Fibroblast of lung (primary cell): ENCODE measurements at regions not wholly inside any gene's neighbourhood (a gene's known extent, or its start where the extent isn't known, plus 50 kb on each side); places are given as distances from the start of the nearest gene placed in this dataset.
"Not testable (repeated sequence)": the region's sequence is repeated elsewhere in the genome, so short reads cannot be mapped to it uniquely, and the experiment has no call there.

Experiments
- DNase-seq, 2 donors: peaks; one replicate each; pipeline versions ENCODE4 v3.0.0 to v3.0.0-alpha.2; 2010; ENCODE audit warnings: low read depth in 2 of 2
- H2AFZ ChIP-seq: 2 replicates; pipeline ENCODE4 v1.5.1; 2012; ENCODE audit warnings: low read length, control low read depth, inconsistent platforms
- H3K27ac ChIP-seq: 2 replicates; pipeline ENCODE4 v1.5.1; 2011; ENCODE audit warnings: low read length, control low read depth; ENCODE audit not compliant: insufficient read depth
- H3K27me3 ChIP-seq: 2 replicates; pipeline ENCODE4 v1.5.1; 2011; ENCODE audit warnings: mild to moderate bottlenecking, low read length; ENCODE audit not compliant: control insufficient read depth, insufficient read depth
- H3K36me3 ChIP-seq: 2 replicates; pipeline ENCODE4 v1.5.1; 2011; ENCODE audit warnings: low read length; ENCODE audit not compliant: control insufficient read depth, insufficient read depth
- H3K4me1 ChIP-seq: 2 replicates; pipeline ENCODE4 v1.5.1; 2011; ENCODE audit warnings: low read length; ENCODE audit not compliant: control insufficient read depth, insufficient read depth; ENCODE audit errors: extremely low read depth
- H3K4me2 ChIP-seq: 2 replicates; pipeline ENCODE4 v1.5.1; 2011; ENCODE audit warnings: low read length, control low read depth; ENCODE audit not compliant: insufficient read depth; ENCODE audit errors: extremely low read depth
- H3K4me3 ChIP-seq, 4 experiments: fragments of 200-600 bp in 1 of 4; sonication (generic) in 1 of 4; replicated peaks in 1 of 4; 2 replicates each; pipeline ENCODE4 v1.5.1; 2011 to 2016; ENCODE audit warnings: low read length in 4 of 4, low read depth in 3 of 4, mild to moderate bottlenecking in 3 of 4, control low read depth in 2 of 4, inconsistent platforms in 1 of 4, mixed read lengths in 1 of 4; ENCODE audit not compliant: insufficient read depth in 1 of 4; ENCODE audit errors: control extremely low read depth in 1 of 4
- H3K79me2 ChIP-seq: 2 replicates; pipeline ENCODE4 v1.5.1; 2012; ENCODE audit warnings: mild to moderate bottlenecking, low read length, inconsistent platforms; ENCODE audit not compliant: control insufficient read depth, insufficient read depth
- H3K9ac ChIP-seq: 2 replicates; pipeline ENCODE4 v1.5.1; 2011; ENCODE audit warnings: mild to moderate bottlenecking, low read length, control low read depth; ENCODE audit not compliant: insufficient read depth
- H3K9me3 ChIP-seq: 2 replicates; pipeline ENCODE4 v1.5.1; 2012; ENCODE audit warnings: low read depth, low read length; ENCODE audit not compliant: control insufficient read depth, insufficient read depth
- H4K20me1 ChIP-seq: 2 replicates; pipeline ENCODE4 v1.5.1; 2011; ENCODE audit warnings: low read length; ENCODE audit not compliant: control insufficient read depth, insufficient read depth; ENCODE audit errors: extremely low read depth
- CTCF ChIP-seq, 2 donors: IDR thresholded peaks in 1 of 2; conservative IDR thresholded peaks in 1 of 2; 1 replicate in 1 of 2; 2 replicates in 1 of 2; pipeline ENCODE4 v1.5.1; 2011 to 2012; ENCODE audit warnings: low read length in 2 of 2, control low read depth in 1 of 2, inconsistent platforms in 1 of 2, low read depth in 1 of 2, mild to moderate bottlenecking in 1 of 2
- EZH2 ChIP-seq: IDR thresholded peaks from 2 replicates; pipeline ENCODE4 v1.5.1; 2012; ENCODE audit warnings: low read length, control low read depth, mild to moderate bottlenecking; ENCODE audit errors: missing control alignments

GRCh38 chr9:94183240-94183999 lies 75.7 kb upstream of the ZNF169 start:
- no peaks in the 10 kb centered on the region for H4K20me1 ChIP-seq
- no peaks in the 10 kb centered on the region for H3K9me3 ChIP-seq
- peaks cover 4% of the 10 kb centered on the region for H3K36me3 ChIP-seq
- H3K27ac ChIP-seq: no peak overlapping the region
- DNase-seq: no peak
- H3K79me2 ChIP-seq: peaks cover 13% of the 10 kb centered on the region
- no peaks in the 10 kb centered on the region for H3K27me3 ChIP-seq
- H3K9ac ChIP-seq: no peak overlapping the region
- no peak for TF ChIP-seq EZH2
- no peak for TF ChIP-seq CTCF (conservative IDR thresholded peaks at IDR 0.05 in 1 of 2, IDR thresholded peaks at IDR 0.05 in 1 of 2; ENCODE audit: low read depth in 1 of 2, low read length in 2 of 2)
- no peaks in the 10 kb centered on the region for H3K4me1 ChIP-seq
- H2AFZ ChIP-seq: no peak overlapping the region
- no peak overlapping the region for H3K4me3 ChIP-seq
- H3K4me2 ChIP-seq: no peak overlapping the region

GRCh38 chr9:94188246-94188645 lies 70.9 kb upstream of the ZNF169 start:
- Histone ChIP-seq H3K4me1 (no peaks in the 10 kb centered on the region), H3K27ac (no peak overlapping the region), H3K79me2 (no peaks in the 10 kb centered on the region), H3K27me3 (no peaks in the 10 kb centered on the region), H3K9ac (no peak overlapping the region), H4K20me1 (no peaks in the 10 kb centered on the region), H3K36me3 (peaks cover 2% of the 10 kb centered on the region), H3K4me3 (no peak overlapping the region), H3K9me3 (no peaks in the 10 kb centered on the region), H3K4me2 (no peak overlapping the region), H2AFZ (no peak overlapping the region)
- no peak for DNase-seq
- TF ChIP-seq EZH2 (no peak), CTCF (conservative IDR thresholded peaks at IDR 0.05 in 1 of 2, IDR thresholded peaks at IDR 0.05 in 1 of 2; ENCODE audit: low read depth in 1 of 2, low read length in 2 of 2) (no peak)

- H3K4me1 ChIP-seq, H3K27ac ChIP-seq, H3K36me3 ChIP-seq, H3K9ac ChIP-seq, DNase-seq, H3K9me3 ChIP-seq, H3K4me3 ChIP-seq, H3K79me2 ChIP-seq, H4K20me1 ChIP-seq, H2AFZ ChIP-seq, H3K4me2 ChIP-seq, H3K27me3 ChIP-seq: not testable (repeated sequence)
These were observed 67.4 kb upstream of the ZNF169 start for GRCh38 chr9:94191706-94192105.
